Lower leg skin (tissue), 4 donors: ENCODE measurements at regions not wholly inside any gene's neighbourhood (a gene's known extent, or its start where the extent isn't known, plus 50 kb on each side); places are given as distances from the start of the nearest gene placed in this dataset.

Experiments used
- DNase-seq, 2 donors: peaks; one replicate each; pipeline ENCODE4 v3.0.0-alpha.2; 2019; ENCODE audit warnings: low spot score in 2 of 2
- H3K4me3 ChIP-seq: fragments of 200-600 bp; sonication (generic); 2 replicates; pipeline ENCODE4 v1.5.1; 2017; ENCODE audit warnings: mild to moderate bottlenecking, low read depth; ENCODE audit not compliant: poor library complexity, severe bottlenecking
- POLR2A ChIP-seq, 2 donors: fragments of 450-650 bp; IDR thresholded peaks; one replicate each; pipeline ENCODE4 v1.6.1; 2016 to 2017; ENCODE audit warnings: antibody characterized with exemption in 2 of 2, mild to moderate bottlenecking in 1 of 2, moderate library complexity in 1 of 2
- WGBS, 2 donors: methylation state at CpG; one replicate each; pipeline ENCODE4 v1.1.5; 2018; 5-methylcytosine and 5-hydroxymethylcytosine counted together
- intact Hi-C: fragments of 100-400 bp; cut with DNase I; formaldehyde crosslinking; loops from one replicate; pipeline ENCODE4 v1.15.0; 2023; ENCODE audit warnings: low total_unique reads
- TF ChIP-seq, protein P1 (sequence below), 3 donors: fragments of 450-650 bp; IDR thresholded peaks; one replicate each; pipeline ENCODE4 v1.5.1; 2016; ENCODE audit warnings: antibody characterized with exemption in 3 of 3, mild to moderate bottlenecking in 3 of 3, moderate library complexity in 2 of 3

DNA sequence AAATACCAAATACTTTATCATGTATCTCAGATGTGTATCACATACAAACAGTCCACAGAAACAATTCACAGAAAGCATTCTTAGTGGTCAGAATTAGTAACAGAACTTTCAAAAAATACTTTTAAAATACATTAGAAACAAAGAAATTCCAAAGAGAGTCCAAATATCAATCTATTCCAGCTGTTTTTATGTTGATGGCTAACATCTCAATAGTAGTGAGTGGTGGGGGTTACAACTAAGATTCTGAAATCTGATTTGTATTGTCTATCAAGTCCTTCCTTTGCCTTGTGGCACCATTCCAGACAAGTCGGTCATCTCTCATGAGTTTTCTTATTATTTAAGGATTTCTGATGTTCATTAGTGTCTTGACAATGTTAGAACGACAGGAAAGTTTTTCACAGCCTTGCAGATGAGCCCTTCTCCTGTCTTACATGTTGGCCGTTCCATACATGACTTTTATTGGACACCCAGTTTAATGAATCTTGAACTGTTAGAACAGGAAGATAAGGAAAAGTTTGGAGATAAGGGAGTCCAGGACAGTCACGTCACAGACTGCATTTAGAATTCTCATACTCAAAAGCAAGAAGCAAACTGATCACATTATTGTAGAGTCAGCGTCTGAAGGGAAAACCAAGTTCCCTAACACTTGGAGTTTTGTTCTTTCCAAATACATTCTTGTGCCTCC is 410.3 kb downstream of the PID1 start:
- no peak for DNase-seq
- no peak overlapping the region for H3K4me3 ChIP-seq
- TF ChIP-seq, protein P1, sequence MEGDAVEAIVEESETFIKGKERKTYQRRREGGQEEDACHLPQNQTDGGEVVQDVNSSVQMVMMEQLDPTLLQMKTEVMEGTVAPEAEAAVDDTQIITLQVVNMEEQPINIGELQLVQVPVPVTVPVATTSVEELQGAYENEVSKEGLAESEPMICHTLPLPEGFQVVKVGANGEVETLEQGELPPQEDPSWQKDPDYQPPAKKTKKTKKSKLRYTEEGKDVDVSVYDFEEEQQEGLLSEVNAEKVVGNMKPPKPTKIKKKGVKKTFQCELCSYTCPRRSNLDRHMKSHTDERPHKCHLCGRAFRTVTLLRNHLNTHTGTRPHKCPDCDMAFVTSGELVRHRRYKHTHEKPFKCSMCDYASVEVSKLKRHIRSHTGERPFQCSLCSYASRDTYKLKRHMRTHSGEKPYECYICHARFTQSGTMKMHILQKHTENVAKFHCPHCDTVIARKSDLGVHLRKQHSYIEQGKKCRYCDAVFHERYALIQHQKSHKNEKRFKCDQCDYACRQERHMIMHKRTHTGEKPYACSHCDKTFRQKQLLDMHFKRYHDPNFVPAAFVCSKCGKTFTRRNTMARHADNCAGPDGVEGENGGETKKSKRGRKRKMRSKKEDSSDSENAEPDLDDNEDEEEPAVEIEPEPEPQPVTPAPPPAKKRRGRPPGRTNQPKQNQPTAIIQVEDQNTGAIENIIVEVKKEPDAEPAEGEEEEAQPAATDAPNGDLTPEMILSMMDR (IDR thresholded peaks at IDR 0.05) = no peak
- no peak for TF ChIP-seq POLR2A (IDR thresholded peaks at IDR 0.05)
- WGBS, 2 donors = 66 to 69% methylated on average over 5 of the region's 5 CpGs
- intact Hi-C loops = no loop called here

DNA sequence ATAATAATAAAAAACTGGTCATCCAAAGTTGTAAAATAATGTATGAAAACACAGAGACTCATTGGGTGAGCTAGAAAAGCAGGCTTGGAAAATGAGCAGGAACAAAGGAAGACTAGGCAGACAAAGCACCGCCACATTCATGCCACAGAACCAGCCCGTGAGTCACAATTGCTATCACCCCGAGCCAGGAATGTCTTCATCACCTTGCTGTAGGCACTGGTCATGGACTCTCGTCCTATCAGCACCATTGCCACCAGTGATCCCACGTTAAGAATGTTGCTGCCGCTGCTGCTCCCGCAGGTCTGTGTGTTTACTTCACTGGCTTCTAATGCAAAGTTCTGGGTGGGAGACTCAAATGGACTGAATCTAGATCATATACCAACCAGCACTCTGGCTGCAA is 417.9 kb downstream of the PID1 start:
- DNase-seq = no peak
- WGBS, 2 donors = 85% methylated on average over 7 of the region's 7 CpGs
- TF ChIP-seq, protein P1 (IDR thresholded peaks at IDR 0.05) = no peak
- no peak for TF ChIP-seq POLR2A (IDR thresholded peaks at IDR 0.05)
- no peak overlapping the region for H3K4me3 ChIP-seq
- intact Hi-C loops = no loop called here

DNA sequence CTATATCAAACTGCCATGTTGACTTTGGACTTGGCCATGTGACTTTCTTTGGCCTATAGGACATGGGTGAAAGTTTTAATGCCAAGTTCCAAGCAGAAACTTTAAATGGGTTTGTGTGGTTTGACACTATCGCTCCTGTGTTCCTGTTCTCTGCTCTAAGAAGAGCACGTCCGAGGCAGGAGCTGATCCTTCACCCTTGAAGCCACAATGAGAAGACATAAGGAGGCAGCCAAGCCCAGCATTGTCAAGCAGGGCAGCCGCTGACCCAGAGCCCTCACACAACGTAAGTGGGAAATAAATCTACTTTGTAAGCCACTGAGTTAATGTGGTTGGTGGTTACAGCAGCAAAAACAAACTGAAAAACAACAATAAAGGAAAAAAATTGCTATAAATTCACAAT is 422.4 kb downstream of the PID1 start:
- DNase-seq = no peak
- intact Hi-C loops = no loop called here
- WGBS, 2 donors = 86 to 91% methylated on average over 5 of the region's 5 CpGs
- no peak overlapping the region for H3K4me3 ChIP-seq
- TF ChIP-seq, protein P1 (IDR thresholded peaks at IDR 0.05) = no peak
- TF ChIP-seq POLR2A (IDR thresholded peaks at IDR 0.05) = no peak

DNA sequence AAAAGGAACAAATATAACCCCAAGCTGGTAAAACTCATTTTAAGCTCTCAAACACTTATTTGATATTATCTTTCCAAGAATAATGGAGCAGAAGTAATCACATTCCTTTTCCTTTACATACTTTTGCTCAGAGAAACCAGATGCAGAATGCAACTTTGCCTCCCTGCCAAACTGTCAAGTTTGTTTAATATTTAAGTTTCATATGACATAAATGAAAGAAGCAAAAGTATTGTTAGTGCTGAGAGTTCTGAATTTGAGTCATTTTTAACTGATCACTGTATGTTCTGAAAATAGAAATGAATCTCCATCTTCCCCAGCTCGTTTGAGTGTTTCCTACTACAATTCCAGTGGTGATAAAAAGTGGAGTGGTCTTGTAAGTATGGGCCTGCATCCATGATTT is 423.4 kb downstream of the PID1 start:
- H3K4me3 ChIP-seq = no peak overlapping the region
- 18 to 33% methylated on average over 1 of the region's 1 CpG for WGBS, 2 donors
- no peak for TF ChIP-seq POLR2A (IDR thresholded peaks at IDR 0.05)
- TF ChIP-seq, protein P1 (IDR thresholded peaks at IDR 0.05) = no peak
- DNase-seq = no peak
- intact Hi-C loops = no loop called here

DNA sequence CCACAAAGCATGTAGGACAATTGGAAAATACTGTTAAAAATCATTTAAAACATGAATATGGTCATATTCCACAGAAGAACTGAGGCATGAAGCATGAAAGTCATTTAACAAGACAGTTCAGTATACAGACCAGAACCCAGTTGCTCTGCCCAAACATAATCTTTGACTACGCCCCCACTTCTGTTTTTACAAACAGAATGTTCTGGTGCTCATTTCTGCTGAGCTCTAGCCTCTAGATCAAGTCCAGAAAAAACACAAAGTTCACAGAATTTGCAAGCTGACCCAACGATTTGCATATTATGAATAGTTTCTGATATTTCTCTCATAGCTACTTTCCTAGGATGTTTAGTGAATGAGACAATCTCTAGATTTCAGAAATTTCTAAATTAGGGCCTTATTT is 424.9 kb downstream of the PID1 start:
- DNase-seq = no peak
- WGBS, 2 donors = 61 to 68% methylated on average over 2 of the region's 2 CpGs
- no peak overlapping the region for H3K4me3 ChIP-seq
- intact Hi-C loops = no loop called here
- TF ChIP-seq POLR2A (IDR thresholded peaks at IDR 0.05) = no peak
- TF ChIP-seq, protein P1 (IDR thresholded peaks at IDR 0.05) = no peak
